ENCODE measurements at regions not wholly inside any gene's neighbourhood (a gene's known extent, or its start where the extent isn't known, plus 50 kb on each side); places are given as distances from the start of the nearest gene placed in this dataset.

DNA sequence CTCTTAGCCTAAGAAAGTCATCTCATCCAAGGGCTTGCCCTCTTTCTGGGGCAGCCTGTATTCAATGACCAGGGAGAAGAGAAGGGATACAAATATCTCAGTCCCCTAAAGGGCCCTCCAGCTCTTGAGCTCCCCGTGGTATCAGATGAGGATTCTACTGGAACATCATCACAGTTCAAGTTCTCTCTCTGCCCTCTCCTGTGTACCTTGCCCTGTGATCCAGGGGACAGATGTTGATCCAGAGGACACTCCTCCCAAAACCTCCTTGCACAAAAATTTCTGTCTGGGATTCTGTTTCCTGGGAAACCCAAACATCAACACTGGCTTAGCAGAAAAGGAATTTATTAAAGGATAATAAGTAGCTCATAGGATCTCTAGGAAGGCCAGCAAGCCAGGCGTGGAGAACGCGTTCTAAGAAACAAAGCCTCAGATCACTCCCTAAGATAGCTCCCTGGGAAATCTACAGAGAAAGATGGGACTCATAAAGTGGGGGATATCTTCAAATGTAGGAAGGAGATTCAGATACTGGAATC lies 296.3 kb upstream of the KLF3 start (continued):
- TF ChIP-seq, protein P1, sequence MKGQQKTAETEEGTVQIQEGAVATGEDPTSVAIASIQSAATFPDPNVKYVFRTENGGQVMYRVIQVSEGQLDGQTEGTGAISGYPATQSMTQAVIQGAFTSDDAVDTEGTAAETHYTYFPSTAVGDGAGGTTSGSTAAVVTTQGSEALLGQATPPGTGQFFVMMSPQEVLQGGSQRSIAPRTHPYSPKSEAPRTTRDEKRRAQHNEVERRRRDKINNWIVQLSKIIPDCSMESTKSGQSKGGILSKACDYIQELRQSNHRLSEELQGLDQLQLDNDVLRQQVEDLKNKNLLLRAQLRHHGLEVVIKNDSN (CRISPR knock-in tag; IDR thresholded peaks at IDR 0.05), result no peak
- no peak for TF ChIP-seq SMAD4 (CRISPR knock-in tag; IDR thresholded peaks at IDR 0.05)
- TF ChIP-seq E2F5 (CRISPR knock-in tag; IDR thresholded peaks at IDR 0.05), result no peak
- TF ChIP-seq, protein P2, sequence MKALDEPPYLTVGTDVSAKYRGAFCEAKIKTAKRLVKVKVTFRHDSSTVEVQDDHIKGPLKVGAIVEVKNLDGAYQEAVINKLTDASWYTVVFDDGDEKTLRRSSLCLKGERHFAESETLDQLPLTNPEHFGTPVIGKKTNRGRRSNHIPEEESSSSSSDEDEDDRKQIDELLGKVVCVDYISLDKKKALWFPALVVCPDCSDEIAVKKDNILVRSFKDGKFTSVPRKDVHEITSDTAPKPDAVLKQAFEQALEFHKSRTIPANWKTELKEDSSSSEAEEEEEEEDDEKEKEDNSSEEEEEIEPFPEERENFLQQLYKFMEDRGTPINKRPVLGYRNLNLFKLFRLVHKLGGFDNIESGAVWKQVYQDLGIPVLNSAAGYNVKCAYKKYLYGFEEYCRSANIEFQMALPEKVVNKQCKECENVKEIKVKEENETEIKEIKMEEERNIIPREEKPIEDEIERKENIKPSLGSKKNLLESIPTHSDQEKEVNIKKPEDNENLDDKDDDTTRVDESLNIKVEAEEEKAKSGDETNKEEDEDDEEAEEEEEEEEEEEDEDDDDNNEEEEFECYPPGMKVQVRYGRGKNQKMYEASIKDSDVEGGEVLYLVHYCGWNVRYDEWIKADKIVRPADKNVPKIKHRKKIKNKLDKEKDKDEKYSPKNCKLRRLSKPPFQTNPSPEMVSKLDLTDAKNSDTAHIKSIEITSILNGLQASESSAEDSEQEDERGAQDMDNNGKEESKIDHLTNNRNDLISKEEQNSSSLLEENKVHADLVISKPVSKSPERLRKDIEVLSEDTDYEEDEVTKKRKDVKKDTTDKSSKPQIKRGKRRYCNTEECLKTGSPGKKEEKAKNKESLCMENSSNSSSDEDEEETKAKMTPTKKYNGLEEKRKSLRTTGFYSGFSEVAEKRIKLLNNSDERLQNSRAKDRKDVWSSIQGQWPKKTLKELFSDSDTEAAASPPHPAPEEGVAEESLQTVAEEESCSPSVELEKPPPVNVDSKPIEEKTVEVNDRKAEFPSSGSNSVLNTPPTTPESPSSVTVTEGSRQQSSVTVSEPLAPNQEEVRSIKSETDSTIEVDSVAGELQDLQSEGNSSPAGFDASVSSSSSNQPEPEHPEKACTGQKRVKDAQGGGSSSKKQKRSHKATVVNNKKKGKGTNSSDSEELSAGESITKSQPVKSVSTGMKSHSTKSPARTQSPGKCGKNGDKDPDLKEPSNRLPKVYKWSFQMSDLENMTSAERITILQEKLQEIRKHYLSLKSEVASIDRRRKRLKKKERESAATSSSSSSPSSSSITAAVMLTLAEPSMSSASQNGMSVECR (CRISPR knock-in tag; IDR thresholded peaks at IDR 0.05; ENCODE audit: borderline replicate concordance), result no peak
- TF ChIP-seq FOXJ3 (CRISPR knock-in tag; IDR thresholded peaks at IDR 0.05; ENCODE audit: borderline replicate concordance), result no peak

GRCh38 chr4:38368613-38369012 lies 295.4 kb upstream of the KLF3 start:
- Mint-ChIP-seq H3K4me1 (no peaks in the 10 kb centered on the region; the same call in 1 of the 2 replicates), H3K27me3 (ENCODE audit: low read depth) (no peaks in the 10 kb centered on the region), H3K4me3 (no peak overlapping the region), H3K36me3 (peaks cover 3% of the 10 kb centered on the region; the same call in 1 of the 2 replicates), H3K9me3 (peaks cover 15% of the 10 kb centered on the region), H3K27ac (no peak overlapping the region)
- ChIA-PET CTCF (no interaction called here), POLR2A (no interaction called here)
- TF ChIP-seq SOX15 (CRISPR knock-in tag; IDR thresholded peaks at IDR 0.05), result no peak
- no peak for TF ChIP-seq TCF7 (CRISPR knock-in tag; IDR thresholded peaks at IDR 0.05; ENCODE audit: low read depth)
- TF ChIP-seq MYBL2 (CRISPR knock-in tag; IDR thresholded peaks at IDR 0.05), result no peak
- TF ChIP-seq ELF4 (CRISPR knock-in tag; IDR thresholded peaks at IDR 0.05; ENCODE audit: low read depth), result no peak
- no peak for TF ChIP-seq ZNF263 (CRISPR knock-in tag; IDR thresholded peaks at IDR 0.05; ENCODE audit: low read depth)
- TF ChIP-seq, protein P3, sequence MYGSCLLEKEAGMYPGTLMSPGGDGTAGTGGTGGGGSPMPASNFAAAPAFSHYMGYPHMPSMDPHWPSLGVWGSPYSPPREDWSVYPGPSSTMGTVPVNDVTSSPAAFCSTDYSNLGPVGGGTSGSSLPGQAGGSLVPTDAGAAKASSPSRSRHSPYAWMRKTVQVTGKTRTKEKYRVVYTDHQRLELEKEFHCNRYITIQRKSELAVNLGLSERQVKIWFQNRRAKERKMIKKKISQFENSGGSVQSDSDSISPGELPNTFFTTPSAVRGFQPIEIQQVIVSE (CRISPR knock-in tag; IDR thresholded peaks at IDR 0.05; ENCODE audit: borderline replicate concordance), result no peak
- DNase-seq (ENCODE audit: low spot score) (no peak), ATAC-seq (no peak)

- CTCF ChIA-PET, result no interaction called here
- TF ChIP-seq RORB (CRISPR knock-in tag; IDR thresholded peaks at IDR 0.05), result no peak
- TF ChIP-seq, protein P4, sequence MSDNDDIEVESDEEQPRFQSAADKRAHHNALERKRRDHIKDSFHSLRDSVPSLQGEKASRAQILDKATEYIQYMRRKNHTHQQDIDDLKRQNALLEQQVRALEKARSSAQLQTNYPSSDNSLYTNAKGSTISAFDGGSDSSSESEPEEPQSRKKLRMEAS (CRISPR knock-in tag; IDR thresholded peaks at IDR 0.05), result no peak
- TF ChIP-seq NFATC4 (CRISPR knock-in tag; IDR thresholded peaks at IDR 0.05), result no peak
- no peak for TF ChIP-seq FOXP4 (CRISPR knock-in tag; IDR thresholded peaks at IDR 0.05)
- no peak for TF ChIP-seq ZNF512 (CRISPR knock-in tag; IDR thresholded peaks at IDR 0.05; ENCODE audit: borderline replicate concordance)
- TF ChIP-seq JUN (CRISPR knock-in tag; IDR thresholded peaks at IDR 0.05), result no peak
- no peak for TF ChIP-seq ZNF138 (CRISPR knock-in tag; conservative IDR thresholded peaks at IDR 0.05)
- TF ChIP-seq, protein P5, sequence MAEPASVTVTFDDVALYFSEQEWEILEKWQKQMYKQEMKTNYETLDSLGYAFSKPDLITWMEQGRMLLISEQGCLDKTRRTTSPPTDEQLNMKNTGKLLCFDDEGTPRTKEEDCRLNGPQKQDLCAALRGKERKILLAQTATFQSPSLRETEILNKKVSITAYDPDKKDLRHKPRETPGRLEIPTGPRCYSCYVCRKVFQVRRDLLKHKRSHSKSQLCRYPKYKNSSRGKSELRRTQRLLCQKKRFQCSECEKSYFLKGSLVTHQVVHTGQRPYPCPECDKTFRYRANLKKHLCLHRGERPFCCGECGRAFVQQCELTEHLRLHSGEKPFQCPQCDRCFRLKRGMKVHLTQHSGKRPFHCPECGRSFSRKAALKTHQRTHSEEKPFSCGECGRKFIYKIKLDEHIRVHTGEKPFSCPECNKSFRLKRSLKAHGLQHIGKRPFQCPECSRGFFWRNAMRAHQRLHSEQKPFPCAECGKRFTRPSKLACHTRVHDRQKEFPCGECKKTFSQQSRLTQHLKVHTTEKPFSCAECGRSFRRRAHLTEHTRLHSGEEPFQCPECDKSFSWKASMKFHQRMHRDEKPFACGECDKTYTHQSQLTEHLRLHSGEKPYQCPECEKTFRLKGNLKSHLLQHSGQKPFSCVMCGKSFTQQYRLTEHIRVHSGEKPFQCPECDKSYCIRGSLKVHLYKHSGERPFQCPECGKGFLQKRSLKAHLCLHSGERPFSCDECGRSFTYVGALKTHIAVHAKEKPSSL (CRISPR knock-in tag; conservative IDR thresholded peaks at IDR 0.05), result no peak
Measured at GRCh38 chr4:38371391-38371851, 292.6 kb upstream of the KLF3 start.

More at GRCh38 chr4:38371391-38371851, 292.6 kb upstream of the KLF3 start:
- ATAC-seq (peak; percentile 43; the same call in 1 of the 2 replicates), DNase-seq (ENCODE audit: low spot score) (no peak)
- Mint-ChIP-seq H3K4me1 (no peaks in the 10 kb centered on the region; the same call in 1 of the 2 replicates), H3K9me3 (peaks cover 19% of the 10 kb centered on the region), H3K4me3 (no peak overlapping the region), H3K27me3 (ENCODE audit: low read depth) (no peaks in the 10 kb centered on the region), H3K27ac (no peak overlapping the region), H3K36me3 (peaks cover 3% of the 10 kb centered on the region; the same call in 1 of the 2 replicates)
- POLR2A ChIA-PET, result no interaction called here
